Activated CD4-positive, alpha-beta T cell treated with anti-CD3 and anti-CD28 coated beads for 24 hours (primary cell): ENCODE measurements at regions not wholly inside any gene's neighbourhood (a gene's known extent, or its start where the extent isn't known, plus 50 kb on each side); places are given as distances from the start of the nearest gene placed in this dataset.
"Not testable (repeated sequence)": the region's sequence is repeated elsewhere in the genome, so short reads cannot be mapped to it uniquely, and the experiment has no call there.

Experiments
- DNase-seq, 2 donors: peaks; one replicate each; pipeline ENCODE4 v3.0.0-alpha.2; 2020; ENCODE audit warnings: low read depth in 2 of 2

DNA sequence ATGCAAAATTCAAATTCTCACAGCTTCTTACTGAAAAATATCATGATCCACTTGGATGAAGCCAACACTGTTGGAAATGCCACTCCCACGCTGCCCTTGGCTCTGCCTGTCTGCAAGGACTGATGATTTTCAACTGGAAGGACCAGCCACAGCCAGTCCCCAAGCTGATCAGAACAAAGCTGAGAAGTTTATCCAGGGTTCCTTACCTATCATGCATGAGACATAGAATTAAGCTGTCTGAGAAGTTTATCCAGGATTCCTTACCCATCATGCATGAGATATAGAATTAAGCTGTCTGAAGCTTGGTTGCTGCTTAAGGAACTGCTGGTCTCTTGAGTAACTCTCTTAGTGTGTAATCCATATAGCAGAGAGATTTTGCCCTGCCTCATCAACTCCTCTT lies 159.8 kb upstream of the TMEM260 start:
- DNase-seq, result no peak

DNA sequence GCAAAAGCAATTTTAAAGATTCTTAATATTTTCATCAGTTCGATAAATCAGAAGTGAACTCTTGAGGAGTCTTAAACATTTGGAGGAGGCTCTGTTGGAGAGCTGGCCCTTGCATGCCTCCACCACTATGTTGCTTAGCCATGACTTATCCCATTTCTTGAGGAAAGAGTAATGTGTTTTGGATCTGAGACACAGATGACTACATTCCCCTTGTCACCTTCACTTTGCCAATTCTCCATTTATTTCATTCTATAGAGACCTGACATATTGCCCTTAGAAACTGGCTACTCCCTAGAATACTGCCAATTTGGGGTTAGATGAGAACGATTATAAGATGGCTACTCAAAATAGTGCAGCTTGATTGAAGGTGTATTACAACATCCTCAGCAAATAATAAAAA lies 157.4 kb upstream of the TMEM260 start:
- no peak for DNase-seq

DNA sequence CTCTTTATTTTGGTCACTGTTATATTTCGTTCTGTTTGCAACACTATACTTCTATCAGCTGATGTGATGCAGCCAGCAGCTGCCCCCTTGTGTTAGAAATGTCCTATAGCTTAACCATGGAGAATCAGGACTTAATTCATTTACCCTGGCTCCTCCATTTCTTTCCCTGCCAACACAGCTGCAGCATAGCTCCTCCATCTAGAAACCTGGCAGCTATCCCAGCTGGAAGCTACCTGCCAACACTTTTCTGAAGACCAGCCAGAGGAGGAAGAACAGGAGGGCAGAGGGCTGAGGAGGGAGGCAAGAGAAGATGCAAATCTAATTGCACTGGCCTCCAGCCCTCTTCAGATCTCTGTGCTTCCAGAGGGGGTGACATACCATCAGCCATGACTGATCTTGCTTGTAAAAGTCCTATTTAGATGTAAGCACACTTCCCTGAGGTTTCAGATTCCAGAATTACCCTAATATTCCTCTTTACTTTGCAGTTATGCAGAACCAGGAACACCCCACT lies 156.8 kb upstream of the TMEM260 start:
- DNase-seq, result no peak

DNA sequence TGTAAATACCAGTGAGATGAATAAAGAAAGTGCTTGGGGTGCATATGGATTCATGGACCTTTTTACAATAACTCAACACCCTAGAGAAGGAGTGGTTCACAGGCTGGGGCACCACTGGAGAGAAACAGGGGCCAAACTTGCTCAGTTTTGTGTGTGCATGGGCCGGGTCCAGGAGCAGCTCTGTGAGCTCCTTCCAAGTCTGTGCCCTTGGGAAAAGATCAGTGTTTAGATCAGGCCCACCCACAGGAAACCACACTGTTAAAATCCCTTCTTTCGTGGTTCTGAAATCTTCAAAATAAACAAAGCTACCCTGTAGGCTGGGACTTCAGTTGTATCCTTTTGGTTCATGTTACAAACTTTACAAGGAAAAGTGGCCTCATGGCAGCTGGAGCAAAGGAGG lies 156.1 kb upstream of the TMEM260 start:
- DNase-seq, result no peak

DNA sequence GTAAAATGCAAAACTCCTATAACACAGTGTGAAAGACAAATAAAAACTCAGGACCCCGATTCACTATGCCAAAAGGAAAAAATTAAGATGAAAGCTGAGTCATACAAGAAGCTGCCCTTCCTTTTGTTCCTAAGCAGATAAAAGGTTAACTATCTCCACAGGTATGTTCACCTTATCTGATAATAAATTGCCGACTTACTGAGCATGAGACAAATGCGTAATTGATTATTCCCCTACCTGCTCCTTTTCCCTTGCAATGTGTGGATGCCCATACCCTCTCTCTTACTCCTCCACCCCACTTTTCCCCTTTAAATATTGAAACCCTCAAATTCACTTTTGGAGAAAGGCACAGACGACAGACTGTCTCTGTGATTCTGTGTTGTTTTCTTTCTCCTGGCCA lies 148.6 kb upstream of the TMEM260 start:
- DNase-seq, result no peak

DNA sequence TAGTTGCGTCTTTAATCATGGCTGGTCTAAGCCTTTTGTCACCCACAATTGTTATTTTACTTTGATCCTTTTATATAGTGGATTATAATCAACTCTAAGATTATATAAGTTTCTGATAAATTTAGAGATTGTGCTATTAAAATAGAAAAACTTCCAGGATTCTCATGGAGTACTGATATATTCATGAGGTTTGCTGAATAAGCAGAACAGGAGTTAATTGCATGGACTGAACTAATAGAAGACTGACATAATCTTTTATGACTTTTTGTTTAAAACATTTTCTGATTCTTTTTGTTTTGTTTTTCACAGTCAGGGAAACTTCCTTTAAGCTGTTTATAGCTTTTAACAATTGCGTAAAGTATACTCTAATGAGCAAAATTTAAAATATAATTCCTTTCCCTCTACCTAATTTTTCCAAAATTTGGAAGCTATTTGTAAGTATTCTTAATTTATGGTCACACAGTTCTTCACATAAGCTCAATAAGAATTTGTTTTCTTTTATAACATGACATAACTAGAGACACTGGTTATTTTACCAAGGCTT lies 129.9 kb upstream of the TMEM260 start:
- DNase-seq, result no peak

DNA sequence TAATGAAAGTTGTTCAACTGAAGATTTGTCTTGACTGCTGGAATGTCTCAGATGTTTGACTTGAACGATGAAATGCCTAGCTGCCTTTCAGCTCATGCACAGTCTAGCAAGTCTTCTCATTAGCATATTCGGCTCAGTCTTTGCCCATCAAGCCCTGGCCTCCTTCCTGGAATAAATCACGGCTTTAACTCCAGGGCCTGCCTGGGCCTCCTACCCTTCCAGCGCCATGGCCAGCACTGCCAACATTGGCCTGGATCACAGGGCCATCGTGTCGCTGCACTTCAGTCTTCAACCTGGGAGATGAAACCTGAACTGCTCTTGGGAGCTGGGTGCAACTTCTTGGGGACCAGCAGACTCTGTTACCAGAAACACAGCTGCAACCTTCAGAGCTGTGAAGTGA lies 126.7 kb upstream of the TMEM260 start:
- no peak for DNase-seq

DNA sequence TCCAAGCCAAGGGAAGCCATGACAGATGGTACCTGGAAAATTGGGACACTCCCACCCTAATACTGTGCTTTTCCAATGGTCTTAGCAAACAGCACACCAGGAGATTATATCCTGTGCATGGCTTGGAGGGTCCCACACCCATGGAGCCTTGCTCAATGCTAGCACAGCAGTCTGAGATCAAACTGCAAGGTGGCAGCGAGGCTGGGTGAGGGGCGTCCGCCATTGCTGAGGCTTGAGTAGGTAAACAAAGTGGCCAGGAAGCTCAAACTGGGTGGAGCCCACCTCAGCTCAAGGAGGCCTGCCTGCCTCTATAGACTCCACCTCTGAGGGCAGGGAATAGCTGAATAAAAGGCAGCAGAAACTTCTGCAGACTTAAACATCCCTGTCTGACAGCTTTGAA lies 124.9 kb upstream of the TMEM260 start:
- not testable (repeated sequence) for DNase-seq

DNA sequence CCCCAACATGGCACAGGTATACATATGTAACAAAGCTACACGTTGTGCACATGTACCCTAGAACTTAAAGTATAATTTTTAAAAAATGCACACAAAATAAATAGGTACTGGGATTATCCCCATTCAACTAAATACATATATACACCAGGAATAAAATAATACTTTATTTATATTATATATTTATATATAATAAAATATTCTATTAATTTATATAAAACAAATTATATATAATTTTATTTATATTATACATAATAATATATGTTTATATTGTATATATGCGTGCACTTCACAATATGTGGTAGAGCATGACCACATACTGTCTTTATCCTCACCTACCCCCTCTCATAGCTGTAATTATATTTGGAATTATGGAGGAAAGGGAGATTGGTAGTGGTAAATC lies 119.1 kb upstream of the TMEM260 start:
- no peak for DNase-seq

DNA sequence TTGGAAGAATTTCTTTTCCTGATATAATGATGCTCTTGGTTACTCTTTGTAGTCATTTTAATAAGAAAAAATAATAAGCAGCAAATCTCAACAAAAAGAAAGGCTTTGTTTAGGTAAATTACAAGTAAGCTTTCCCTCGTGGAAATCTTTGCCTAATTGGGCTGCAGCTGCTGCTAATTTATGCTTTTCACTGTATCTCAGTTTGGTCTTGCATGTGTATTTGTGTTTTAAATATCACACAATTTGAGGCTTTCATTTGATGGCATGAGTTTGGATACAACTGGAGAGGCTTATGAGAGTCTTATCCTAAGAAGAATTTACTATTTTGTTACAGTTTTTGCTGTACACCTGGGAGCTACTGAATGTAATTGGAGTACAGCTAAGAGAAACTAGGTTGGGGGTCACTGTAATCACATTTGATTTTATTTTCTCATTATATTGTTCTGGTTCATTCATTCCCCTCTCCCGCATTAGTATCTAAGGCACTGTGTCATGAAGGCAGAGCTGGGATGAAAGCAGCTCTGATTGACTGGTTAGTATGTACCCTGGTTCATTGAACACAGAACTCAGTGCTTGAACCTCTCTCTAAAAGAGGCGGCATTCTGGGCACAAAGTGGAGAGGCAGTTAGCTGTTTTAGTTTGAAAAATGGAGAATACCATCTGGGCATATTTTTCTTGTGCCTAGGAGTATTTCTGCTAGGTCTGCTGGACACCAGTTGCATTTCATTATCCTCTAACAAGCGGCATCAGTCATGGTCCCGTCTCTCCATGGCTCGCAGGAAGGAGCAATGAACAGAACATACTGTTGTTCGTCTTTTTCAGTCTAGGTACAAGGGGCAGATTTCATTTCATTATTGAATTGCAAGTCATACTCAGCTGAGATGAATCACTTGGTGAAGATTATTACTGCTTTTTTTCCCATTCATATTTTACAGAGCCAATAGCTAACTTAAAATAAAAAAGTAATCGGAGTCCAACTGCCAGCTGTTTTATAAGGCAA lies 118.0 kb upstream of the TMEM260 start:
- no peak for DNase-seq

DNA sequence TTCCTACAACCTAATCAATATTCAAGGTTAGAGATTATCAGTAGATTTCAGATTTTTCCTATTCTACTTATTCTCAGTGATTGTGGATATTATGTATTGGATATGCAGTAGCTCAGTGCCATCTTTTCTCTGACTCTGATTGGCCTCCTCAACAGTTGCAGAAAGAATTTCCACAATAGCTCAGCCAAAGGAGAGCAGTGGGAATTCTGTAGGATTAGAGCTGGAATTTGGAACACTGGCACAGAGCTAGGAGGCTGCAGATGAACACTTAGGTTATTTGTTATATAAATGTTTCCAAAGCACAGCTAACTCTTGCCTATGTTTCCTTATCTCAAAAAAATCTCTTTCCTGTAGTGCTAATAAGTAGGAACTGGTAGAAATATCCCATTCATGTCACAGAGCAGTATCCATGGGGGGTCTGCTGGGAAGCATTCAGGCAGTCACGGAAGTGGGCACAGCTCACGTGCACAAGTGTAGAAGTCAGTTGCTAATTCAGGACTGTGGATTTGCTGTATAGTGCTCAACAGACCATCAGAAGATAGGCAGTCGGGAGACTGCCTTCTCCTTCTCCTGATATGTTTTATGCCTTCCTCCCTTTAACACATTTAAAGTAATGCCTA lies 116.2 kb upstream of the TMEM260 start:
- no peak for DNase-seq

DNA sequence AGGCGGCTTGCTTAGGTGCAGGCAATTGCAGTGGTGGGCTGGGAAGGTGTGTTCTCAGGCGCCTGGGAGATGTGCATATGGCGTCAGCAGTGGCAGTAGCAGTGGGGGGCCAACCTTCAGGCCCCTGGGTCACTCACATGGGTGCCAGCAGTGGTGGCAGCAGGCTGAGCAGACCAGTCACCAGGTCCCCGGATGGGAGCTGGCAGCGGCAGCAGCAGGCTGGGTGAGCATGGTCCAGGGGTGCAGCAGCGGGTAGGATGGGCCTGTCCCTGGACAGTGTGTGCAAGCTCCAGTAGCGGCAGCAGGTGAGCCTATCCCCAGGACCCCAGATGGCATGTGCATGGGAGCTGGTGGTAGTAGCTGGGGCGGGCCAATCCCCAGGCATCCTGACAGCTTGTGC lies 108.5 kb upstream of the TMEM260 start:
- no peak for DNase-seq

DNA sequence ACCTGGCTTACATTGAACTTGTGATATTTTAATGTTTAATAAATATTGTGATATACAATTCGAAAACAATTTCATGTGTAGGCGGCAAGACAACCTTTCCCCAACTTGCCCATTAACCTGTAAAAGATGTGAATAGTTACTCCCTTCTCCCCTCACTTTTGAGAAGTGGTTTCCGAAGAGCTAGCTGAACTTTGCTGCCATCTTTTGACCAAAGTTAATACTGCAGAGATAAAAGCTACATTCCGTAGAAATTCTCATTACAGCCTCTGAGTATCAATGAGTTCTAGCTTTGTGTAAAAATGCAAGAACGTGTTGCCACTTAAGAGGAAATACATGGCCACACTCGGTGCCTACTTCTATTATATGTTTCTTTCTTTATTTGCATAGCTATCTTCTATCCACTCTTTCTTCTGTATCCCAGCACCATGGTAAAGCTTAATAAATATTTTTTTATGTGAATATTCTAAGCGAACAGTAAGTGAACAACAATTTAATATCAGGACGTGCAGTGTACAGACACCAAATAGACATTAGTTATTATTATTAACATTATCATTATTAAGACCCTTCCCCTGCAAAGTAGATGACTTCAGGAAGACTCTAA lies 105.1 kb upstream of the TMEM260 start:
- peak in 1 of 2 donors; percentile 11 for DNase-seq

DNA sequence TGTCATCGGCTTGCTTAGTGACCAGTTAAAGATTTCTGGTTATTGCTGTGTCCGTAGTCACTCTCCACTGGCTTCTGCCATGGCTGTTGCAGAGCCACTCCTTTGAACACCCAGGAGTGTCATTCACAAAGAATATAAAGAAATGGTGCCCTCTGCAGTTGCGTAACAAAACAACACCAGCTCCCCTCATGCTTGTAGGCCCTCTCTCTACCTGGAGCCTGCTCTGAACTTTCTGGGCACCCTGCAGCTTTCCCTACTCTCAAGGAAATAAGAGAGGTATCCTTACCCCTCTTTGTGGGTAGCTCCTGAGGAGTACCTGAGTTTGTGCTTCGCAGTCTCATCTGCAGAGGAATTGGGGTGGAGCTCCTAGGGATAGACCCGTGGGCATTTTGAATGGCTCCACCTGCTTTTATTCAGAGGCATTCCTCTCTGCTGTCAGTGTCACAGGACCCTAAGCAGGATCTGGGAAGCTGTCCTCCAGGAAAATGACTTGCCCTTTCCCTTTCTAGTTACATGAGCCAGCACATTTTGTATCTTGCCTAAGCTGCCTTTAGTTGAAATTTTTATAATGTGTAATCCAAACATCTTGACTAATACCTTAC lies 97.2 kb upstream of the TMEM260 start:
- DNase-seq, result no peak

DNA sequence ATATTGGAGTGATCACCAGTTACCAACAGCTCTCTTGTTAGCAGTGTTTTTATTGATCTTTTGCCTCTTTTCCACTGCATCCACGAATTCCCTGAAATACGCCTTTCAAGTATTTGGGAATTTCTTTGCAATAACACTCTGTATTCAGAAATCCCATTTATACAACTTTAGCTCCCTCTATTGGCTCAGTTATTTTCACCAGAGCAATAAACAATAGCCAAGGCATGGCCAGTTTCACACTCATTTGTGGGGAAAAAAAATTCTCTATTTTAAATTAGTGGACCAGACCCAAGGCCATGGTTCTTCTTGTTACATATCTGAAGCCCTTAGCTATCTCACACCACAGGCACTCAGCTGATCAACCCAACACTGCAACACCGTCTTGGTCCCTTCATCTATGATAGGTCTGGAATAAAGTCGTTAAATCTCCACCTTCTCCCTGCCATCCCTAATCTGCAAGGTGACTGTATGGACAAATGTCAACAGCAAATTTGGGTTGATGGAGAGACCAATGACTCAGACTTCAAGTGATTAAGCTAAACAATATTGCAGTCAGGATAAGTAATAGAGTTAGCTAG lies 92.4 kb upstream of the TMEM260 start:
- no peak for DNase-seq

DNA sequence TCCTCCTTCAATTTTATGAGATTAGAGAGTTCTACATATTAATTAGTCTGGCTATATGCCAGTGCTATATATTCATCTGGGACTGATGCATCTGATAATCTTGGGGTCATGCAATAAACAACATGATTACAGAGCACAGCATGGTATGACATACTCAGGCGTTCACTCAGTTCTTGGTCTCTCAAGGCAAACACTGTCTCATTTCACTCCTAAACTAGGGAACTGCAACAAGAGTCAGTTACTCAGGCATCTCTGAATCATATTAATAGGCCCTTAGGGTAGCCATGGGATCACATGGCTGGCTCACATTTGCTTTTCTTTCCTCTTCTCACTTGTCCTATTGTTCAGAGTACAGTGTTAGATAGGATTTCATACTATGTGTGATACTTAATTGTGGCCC lies 91.8 kb upstream of the TMEM260 start:
- no peak for DNase-seq

DNA sequence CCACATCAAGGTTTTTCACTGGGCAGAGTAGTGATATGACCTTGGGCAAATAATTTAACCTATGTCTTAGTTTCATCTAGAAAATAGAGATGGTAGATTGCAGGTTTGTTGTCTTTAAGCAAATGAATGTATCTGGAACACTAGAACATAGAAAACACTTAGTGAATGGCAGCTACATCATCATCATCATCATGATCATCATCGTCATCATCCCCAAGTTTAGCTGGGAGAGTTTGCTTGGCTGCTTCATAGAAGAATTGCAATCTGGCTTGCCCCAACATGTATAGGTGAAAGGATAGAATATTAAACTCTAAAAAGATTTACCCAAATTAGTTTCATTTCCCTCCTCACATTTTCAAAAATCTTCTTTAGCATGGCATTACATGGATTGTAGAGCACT lies 91.3 kb upstream of the TMEM260 start:
- DNase-seq, result no peak

DNA sequence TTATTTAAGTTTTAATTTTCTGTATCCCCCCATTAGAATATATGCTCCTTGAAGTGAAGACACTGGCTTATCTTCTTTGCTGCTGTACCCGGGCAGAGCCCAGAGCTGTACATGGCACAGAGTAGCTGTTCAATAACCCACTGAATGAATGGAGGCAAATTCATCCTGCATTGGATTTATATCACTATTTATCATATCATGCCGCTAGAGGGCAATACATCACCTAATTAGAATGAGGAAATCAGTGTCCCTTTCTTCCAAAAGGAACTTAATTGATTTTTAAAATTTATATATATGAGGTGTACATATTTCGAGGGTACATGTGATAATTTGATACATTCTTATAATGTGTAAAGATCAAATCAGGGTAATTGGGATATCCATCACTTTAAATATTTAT lies 89.2 kb upstream of the TMEM260 start:
- DNase-seq, result no peak

DNA sequence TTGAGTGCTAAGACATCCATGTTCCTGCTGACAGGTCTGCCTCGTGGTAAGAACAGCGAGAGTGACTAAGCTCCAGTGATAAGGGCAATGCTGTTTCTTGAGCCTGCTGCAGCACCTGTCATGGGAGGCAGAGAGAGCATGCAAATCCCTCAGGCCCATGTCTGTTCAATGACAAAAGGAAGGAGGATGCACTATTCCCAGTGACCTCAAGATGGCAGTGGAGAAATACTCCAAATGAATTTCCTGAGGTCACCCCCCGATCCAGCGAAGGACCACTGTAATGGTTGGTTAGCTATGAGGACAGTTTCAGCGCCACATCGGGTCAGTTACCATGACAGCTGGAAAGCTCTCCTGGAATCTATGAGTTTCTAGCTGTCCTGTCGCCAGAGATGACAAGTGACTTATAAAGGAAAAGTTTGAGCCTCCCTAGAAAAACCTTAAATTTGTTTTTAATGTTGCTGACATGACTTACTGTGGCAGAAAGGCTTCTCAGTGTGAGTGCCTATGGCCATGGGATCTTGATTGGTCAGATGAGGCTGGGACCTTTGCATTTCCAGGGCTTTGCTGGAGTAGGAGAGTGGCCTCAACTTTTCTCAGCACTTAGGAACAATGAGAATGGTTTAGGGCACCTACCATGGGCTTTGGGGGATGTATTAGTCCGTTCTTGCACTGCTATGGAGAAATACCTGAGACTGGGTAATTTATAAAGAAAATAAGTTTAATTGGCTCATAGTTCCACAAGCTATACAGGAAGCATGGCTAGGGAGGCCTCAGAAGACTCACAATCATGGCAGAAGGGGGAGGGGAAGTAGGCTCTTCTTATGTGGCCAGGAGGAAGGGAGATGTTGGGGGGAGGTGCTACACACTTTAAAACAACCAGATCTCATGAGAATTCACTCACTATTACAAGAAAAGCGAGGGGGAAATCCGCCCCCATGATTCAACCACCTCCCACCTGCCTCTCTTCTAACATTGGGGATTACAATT lies 88.0 kb upstream of the TMEM260 start:
- peak in 1 of 2 donors; percentile 4 for DNase-seq

DNA sequence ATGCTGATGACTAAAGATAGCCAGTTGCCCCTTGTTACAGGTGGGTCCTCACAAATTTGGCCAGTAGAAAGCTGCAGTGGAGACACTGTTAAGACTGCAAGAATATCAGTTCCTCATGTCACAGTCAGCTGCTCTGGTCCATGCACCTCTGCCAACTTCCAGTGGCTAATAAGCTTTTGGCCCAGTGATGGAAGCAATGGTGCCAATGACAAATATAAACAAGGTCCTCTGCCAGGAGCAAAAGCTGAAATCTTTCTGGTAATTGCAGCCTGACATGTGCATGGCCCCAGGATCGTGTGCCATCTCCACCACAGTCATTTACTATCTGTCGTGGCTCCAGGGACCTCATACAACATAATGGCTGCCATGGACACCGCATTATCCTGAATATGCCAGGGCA lies 85.4 kb upstream of the TMEM260 start:
- DNase-seq, result no peak
